GM12878 (cell line): ENCODE measurements at regions not wholly inside any gene's neighbourhood (a gene's known extent, or its start where the extent isn't known, plus 50 kb on each side); places are given as distances from the start of the nearest gene placed in this dataset.

Experiments used
- CHD2 ChIP-seq: IDR thresholded peaks from 2 replicates; pipeline ENCODE4 v1.6.1; 2011; ENCODE audit warnings: low read depth, low read length, improper control_type of control experiment, borderline replicate concordance
- CTCF ChIP-seq, 3 experiments: IDR thresholded peaks in 2 of 3; conservative IDR thresholded peaks in 1 of 3; 2 replicates each; pipeline ENCODE4 v1.5.1; 2011; ENCODE audit warnings: low read depth in 3 of 3, low read length in 3 of 3, mild to moderate bottlenecking in 3 of 3, control low read depth in 2 of 3, moderate library complexity in 2 of 3, inconsistent platforms in 1 of 3, mixed read lengths in 1 of 3; ENCODE audit not compliant: control insufficient read depth in 2 of 3, insufficient read depth in 1 of 3; ENCODE audit errors: extremely low read depth in 1 of 3
- NFIC ChIP-seq: IDR thresholded peaks from 2 replicates; pipeline ENCODE4 v1.6.1; 2012; ENCODE audit warnings: low read depth, mild to moderate bottlenecking, inconsistent platforms, low read length, moderate library complexity
- POLR2A ChIP-seq: IDR thresholded peaks from 2 replicates; pipeline ENCODE4 v1.6.1; 2011; ENCODE audit warnings: low read depth, mild to moderate bottlenecking, low read length
- RFX5 ChIP-seq: IDR thresholded peaks from 2 replicates; pipeline ENCODE4 v1.6.1; 2011; ENCODE audit warnings: low read depth, low read length, improper control_type of control experiment
- SMC3 ChIP-seq: IDR thresholded peaks from 2 replicates; pipeline ENCODE4 v1.6.1; 2011; ENCODE audit warnings: low read length, improper control_type of control experiment, borderline replicate concordance
- ZBTB33 ChIP-seq: fragments of 450-650 bp; IDR thresholded peaks from 2 replicates; pipeline ENCODE4 v1.6.1; 2017; ENCODE audit warnings: mild to moderate bottlenecking

GRCh38 chr10:32120147-32120546, 63.9 kb upstream of the KIF5B start:
- no peak for TF ChIP-seq RFX5
- TF ChIP-seq ZBTB33: no peak
- TF ChIP-seq NFIC: no peak
- no peak for TF ChIP-seq CTCF (IDR thresholded peaks at IDR 0.05 in 2 of 3, conservative IDR thresholded peaks at IDR 0.05 in 1 of 3; ENCODE audit: control insufficient read depth in 2 of 3, extremely low read depth in 1 of 3, insufficient read depth in 1 of 3, low read depth in 3 of 3, low read length in 3 of 3)
- no peak for TF ChIP-seq SMC3
- no peak for TF ChIP-seq POLR2A
- TF ChIP-seq CHD2: no peak
